K562 (cell line): ENCODE measurements at regions not wholly inside any gene's neighbourhood (a gene's known extent, or its start where the extent isn't known, plus 50 kb on each side); places are given as distances from the start of the nearest gene placed in this dataset.

Experiments
- ATAC-seq: fragments of 200-7000 bp; cut with Tn5 transposase; 3 replicates; pipeline ENCODE4 v1.9.1; 2020; ENCODE audit warnings: moderate library complexity
- BruUV-seq: library from RNA; stranded (reverse); fragments of 400-500 nt; replicated peaks from 2 replicates; lab custom pipeline; 2021; lab: Mats Ljungman, UMichigan
- CTCF ChIA-PET: fragments of 300-600 bp; formaldehyde crosslinking; extraction: SDS; loops from one replicate; lab custom pipeline; 2021; ENCODE audit warnings: low intra/inter-chr PET ratio; lab: Yijun Ruan, JAX
- POLR2A ChIA-PET: fragments of 300-600, 350-650 bp; sonication (Branson Sonifier 250); formaldehyde crosslinking; extraction: SDS; loops from one replicate; lab custom pipeline; 2021; ENCODE audit warnings: antibody characterized with exemption, inconsistent platforms; lab: Yijun Ruan, JAX
- DNase-seq, 4 experiments: peaks; one replicate each; pipeline versions ENCODE4 v3.0.0 to v3.0.0-alpha.2; 2011 to 2018; ENCODE audit warnings: low spot score in 3 of 4, mixed read lengths in 3 of 4; ENCODE audit errors: extremely low read depth in 1 of 4
- FAIRE-seq: peaks from 2 replicates; lab custom pipeline; 2011; peaks lifted over from hg19 to GRCh38; lab: Jason Lieb, UNC
- H2AFZ ChIP-seq: 2 replicates; pipeline ENCODE4 v1.6.0; 2011; ENCODE audit warnings: low read depth, low read length, control low read depth, inconsistent platforms
- H3K27ac ChIP-seq: fragments of 200-600 bp; 3 replicates; pipeline ENCODE4 v1.8.0; 2011; ENCODE audit warnings: low read depth, mild to moderate bottlenecking, control low read depth, inconsistent platforms, low read length, moderate library complexity, mixed read lengths; ENCODE audit errors: extremely low read depth
- H3K27me3 ChIP-seq, 2 experiments: fragments of 300-600 bp in 1 of 2; 2 replicates in 1 of 2; 3 replicates in 1 of 2; pipeline versions ENCODE4 v1.6.0 to v1.8.0; 2011; ENCODE audit warnings: inconsistent platforms in 2 of 2, low read length in 2 of 2, mild to moderate bottlenecking in 1 of 2, mixed read lengths in 1 of 2, moderate library complexity in 1 of 2; ENCODE audit not compliant: control insufficient read depth in 2 of 2, insufficient read depth in 2 of 2
- H3K36me3 ChIP-seq: fragments of 300-600 bp; 3 replicates; pipeline ENCODE4 v1.8.0; 2011; ENCODE audit warnings: mild to moderate bottlenecking, low read length, inconsistent platforms; ENCODE audit not compliant: control insufficient read depth, insufficient read depth
- H3K4me1 ChIP-seq, 2 experiments: fragments of 200-600 bp in 1 of 2; replicated peaks in 1 of 2; 2 replicates in 1 of 2; 3 replicates in 1 of 2; pipeline versions ENCODE4 v1.5.1 to v1.8.0; 2011; ENCODE audit warnings: inconsistent platforms in 2 of 2, low read length in 2 of 2, mild to moderate bottlenecking in 1 of 2, mixed read lengths in 1 of 2, moderate library complexity in 1 of 2; ENCODE audit not compliant: control insufficient read depth in 2 of 2, insufficient read depth in 2 of 2
- H3K4me2 ChIP-seq: 2 replicates; pipeline ENCODE4 v1.6.1; 2011; ENCODE audit warnings: low read length, control low read depth, inconsistent platforms, mixed read lengths; ENCODE audit not compliant: insufficient read depth
- H3K4me3 ChIP-seq: fragments of 200-600 bp; sonication (generic), shearing (Covaris generic); 2 replicates; pipeline ENCODE4 v1.5.1; 2016; ENCODE audit warnings: control low read depth, inconsistent platforms
- H3K79me2 ChIP-seq: fragments of 200-600 bp; 3 replicates; pipeline ENCODE4 v1.8.0; 2011; ENCODE audit warnings: low read length, inconsistent platforms; ENCODE audit not compliant: control insufficient read depth, insufficient read depth
- H3K9ac ChIP-seq, 2 experiments: 2 replicates each; pipeline versions ENCODE4 v1.6.0 to v1.6.1; 2011; ENCODE audit warnings: low read depth in 2 of 2, low read length in 2 of 2, control low read depth in 1 of 2, inconsistent platforms in 1 of 2, mild to moderate bottlenecking in 1 of 2, mixed read lengths in 1 of 2; ENCODE audit not compliant: insufficient read depth in 1 of 2
- H3K9me1 ChIP-seq: one replicate; pipeline ENCODE4 v1.6.0; 2011; ENCODE audit warnings: inconsistent platforms, mild to moderate bottlenecking, low read length, moderate library complexity; ENCODE audit not compliant: control insufficient read depth, insufficient read depth
- H3K9me3 ChIP-seq: replicated peaks from 2 replicates; pipeline ENCODE4 v1.5.1; 2011; ENCODE audit warnings: low read depth, low read length, inconsistent platforms; ENCODE audit not compliant: control insufficient read depth, insufficient read depth
- H4K20me1 ChIP-seq: replicated peaks from 2 replicates; pipeline ENCODE4 v1.6.1; 2011; ENCODE audit warnings: low read length, inconsistent platforms, mixed read lengths; ENCODE audit not compliant: control insufficient read depth, insufficient read depth
- CEBPB ChIP-seq: fragments of 450-650 bp; IDR thresholded peaks from 2 replicates; pipeline ENCODE4 v1.6.1; 2016; ENCODE audit warnings: missing genetic modification characterization, missing compliant biosample characterization
- CEBPG ChIP-seq, 3 experiments: fragments of 200-800 bp in 1 of 3; sonication (Bioruptor generic) in 1 of 3; sonication (generic) in 1 of 3; formaldehyde crosslinking in 1 of 3; IDR thresholded peaks in 2 of 3; conservative IDR thresholded peaks in 1 of 3; 2 replicates each; pipeline versions ENCODE4 v1.6.1 to v1.8.0; 2016 to 2022; ENCODE audit warnings: missing compliant biosample characterization in 2 of 3, missing genetic modification characterization in 2 of 3, mild to moderate bottlenecking in 1 of 3, missing genetic modification reagents in 1 of 3
- POLR2G ChIP-seq: fragments of 200-400 bp; formaldehyde crosslinking; IDR thresholded peaks from 2 replicates; pipeline ENCODE4 v1.6.1; 2017; ENCODE audit warnings: low read depth, mild to moderate bottlenecking, antibody characterized with exemption, low read length, moderate library complexity
- STAG1 ChIP-seq: sonication (generic); formaldehyde crosslinking; IDR thresholded peaks from 2 replicates; pipeline ENCODE4 v1.5.0; 2020; ENCODE audit warnings: missing genetic modification reagents, borderline replicate concordance
- WHSC1 ChIP-seq: IDR thresholded peaks from one replicate; pipeline ENCODE4 v1.6.1; 2012; ENCODE audit warnings: low read length, control low read depth, inconsistent platforms
- ZNF134 ChIP-seq: fragments of 250-450 bp; sonication (Bioruptor Pico); conservative IDR thresholded peaks from 2 replicates; pipeline ENCODE4 v1.4.0; 2020
- WGBS: fragments of 100-300 bp; shearing (Covaris generic); methylation state at CpG from one replicate; pipeline ENCODE4 v1.1.6; 2016; ENCODE audit warnings: low coverage, mixed read lengths; ENCODE audit not compliant: insufficient coverage; ENCODE audit errors: missing lambda C conversion rate; 5-methylcytosine and 5-hydroxymethylcytosine counted together
- in situ Hi-C: fragments of 300-500 bp; cut with MboI; formaldehyde crosslinking; loops from 4 replicates; pipeline ENCODE4 v1.15.0; 2018; ENCODE audit warnings: inconsistent platforms, mixed read lengths
- intact Hi-C: fragments of 100-400 bp; cut with micrococcal nuclease; formaldehyde crosslinking; loops from 2 replicates; pipeline ENCODE4 v1.14.2; 2022

- Histone ChIP-seq H3K4me3 (no peak overlapping the region), H3K27me3 (no peaks in the 10 kb centered on the region), H3K4me1 (no peaks in the 10 kb centered on the region), H3K79me2 (no peaks in the 10 kb centered on the region), H3K36me3 (no peaks in the 10 kb centered on the region), H3K9me3 (no peaks in the 10 kb centered on the region), H3K27ac (no peak overlapping the region), H2AFZ (no peak overlapping the region), H3K4me2 (no peak overlapping the region), H3K9ac (no peak overlapping the region), H3K9me1 (no peaks in the 10 kb centered on the region), H4K20me1 (no peaks in the 10 kb centered on the region)
- intact Hi-C loops (no loop called here), in situ Hi-C loops (no loop called here)
- DNase-seq (no peak), ATAC-seq (no peak), FAIRE-seq (no peak)
- ChIA-PET CTCF (interaction anchor here (0.7 kb wide), 1 partner anchor 1469 kb away, joined by 4 read pairs; no protein-coding TSS in a partner anchor), POLR2A (no interaction called here)
- 0% methylated on average over 1 of the region's 1 CpG for WGBS
- TF ChIP-seq CEBPB (tag) (peak; percentile 55), WHSC1 (no peak), CEBPG (CRISPR knock-in tag; IDR thresholded peaks at IDR 0.05) (no peak), CEBPG (tag; conservative IDR thresholded peaks at IDR 0.05 in 1 of 2, IDR thresholded peaks at IDR 0.05 in 1 of 2) (peak in 1 of 2 experiments; percentile 59; a peak in 2 of 4 replicates)
- BruUV-seq, result no TSS peak
These were observed 244.8 kb upstream of the FAT3 start for GRCh38 chr11:91979775-91980174.

- Histone ChIP-seq H3K4me1 (no peaks in the 10 kb centered on the region), H3K9me1 (no peaks in the 10 kb centered on the region), H3K36me3 (no peaks in the 10 kb centered on the region), H3K9ac (no peak overlapping the region), H3K9me3 (no peaks in the 10 kb centered on the region), H3K27ac (no peak overlapping the region), H3K27me3 (no peaks in the 10 kb centered on the region), H2AFZ (no peak overlapping the region), H3K79me2 (no peaks in the 10 kb centered on the region), H3K4me2 (no peak overlapping the region), H4K20me1 (no peaks in the 10 kb centered on the region), H3K4me3 (no peak overlapping the region)
- ChIA-PET POLR2A (no interaction called here), CTCF (no interaction called here)
- DNase-seq (no peak), ATAC-seq (no peak), FAIRE-seq (no peak)
- intact Hi-C loops, result no loop called here
- in situ Hi-C loops, result no loop called here
- no TSS peak for BruUV-seq
- WGBS, result 0% methylated on average over 1 of the region's 1 CpG
- TF ChIP-seq POLR2G (no peak), ZNF134 (CRISPR knock-in tag) (no peak), STAG1 (CRISPR knock-in tag) (no peak)
These were observed 245.9 kb upstream of the FAT3 start for GRCh38 chr11:91978747-91979146.
